ENCODE measurements at regions not wholly inside any gene's neighbourhood (a gene's known extent, or its start where the extent isn't known, plus 50 kb on each side); places are given as distances from the start of the nearest gene placed in this dataset.

GRCh38 chrX:68992821-68993397 lies 164.1 kb downstream of the EFNB1 start:
- TF ChIP-seq EZH2phosphoT487 (IDR thresholded peaks at IDR 0.05; ENCODE audit: low read length) (no peak), CTCF (IDR thresholded peaks at IDR 0.05; ENCODE audit: low read length) (no peak), EZH2 (optimal IDR thresholded peaks at IDR 0.05; ENCODE audit: low read depth, low read length) (no peak)

Measured in MM.1S (cell line).